GM23338 (cell line): ENCODE measurements at regions not wholly inside any gene's neighbourhood (a gene's known extent, or its start where the extent isn't known, plus 50 kb on each side); places are given as distances from the start of the nearest gene placed in this dataset.

Experiments used
- CREB1 ChIP-seq: fragments of 250-450 bp; sonication (Bioruptor Pico); IDR thresholded peaks from 2 replicates; pipeline ENCODE4 v1.5.0; 2020; ENCODE audit warnings: low read depth, mild to moderate bottlenecking, moderate library complexity
- EZH2 ChIP-seq: fragments of 200-600 bp; sonication (generic); IDR thresholded peaks from one replicate; pipeline ENCODE4 v1.8.0; 2017; ENCODE audit warnings: antibody characterized with exemption, mild to moderate bottlenecking, low read depth; ENCODE audit not compliant: unreplicated experiment
- NANOG ChIP-seq: IDR thresholded peaks from 2 replicates; pipeline ENCODE4 v1.6.1; 2016; ENCODE audit warnings: antibody characterized with exemption, borderline replicate concordance
- POLR2AphosphoS5 ChIP-seq: IDR thresholded peaks from 2 replicates; pipeline ENCODE4 v1.6.1; 2016; ENCODE audit warnings: antibody characterized with exemption, low read depth
- REST ChIP-seq: IDR thresholded peaks from one replicate; pipeline ENCODE4 v1.6.1; 2018; ENCODE audit warnings: antibody characterized with exemption; ENCODE audit not compliant: unreplicated experiment
- STAT1 ChIP-seq: IDR thresholded peaks from one replicate; pipeline ENCODE4 v1.6.1; 2016; ENCODE audit warnings: antibody characterized with exemption; ENCODE audit not compliant: unreplicated experiment
- ZNF331 ChIP-seq: fragments of 250-450 bp; sonication (Bioruptor Pico); IDR thresholded peaks from 2 replicates; pipeline ENCODE4 v1.5.0; 2020; ENCODE audit warnings: low read depth, mild to moderate bottlenecking, moderate library complexity
- ZNF462 ChIP-seq: fragments of 250-450 bp; sonication (Bioruptor Pico); IDR thresholded peaks from 2 replicates; pipeline ENCODE4 v1.5.0; 2020; ENCODE audit warnings: mild to moderate bottlenecking, moderate library complexity

- TF ChIP-seq ZNF462, result no peak
- TF ChIP-seq CREB1 (CRISPR knock-in tag), result no peak
- no peak for TF ChIP-seq ZNF331 (CRISPR knock-in tag)
- no peak for TF ChIP-seq NANOG
- TF ChIP-seq EZH2, result no peak
- TF ChIP-seq REST, result no peak
- no peak for TF ChIP-seq POLR2AphosphoS5
- no peak for TF ChIP-seq STAT1
Measured at GRCh38 chr1:195005338-195005737, 1602.9 kb downstream of the KCNT2 start (continued).
